HG03342 (cell line): ENCODE measurements at regions not wholly inside any gene's neighbourhood (a gene's known extent, or its start where the extent isn't known, plus 50 kb on each side); places are given as distances from the start of the nearest gene placed in this dataset.

Source experiments
- ATAC-seq: cut with Tn5 transposase; IDR thresholded peaks from one replicate; pipeline ENCODE4 v1.9.1; 2021; ENCODE audit warnings: mild to moderate bottlenecking, moderate library complexity; ENCODE audit not compliant: unreplicated experiment

- ATAC-seq, result no peak
These were observed 558.7 kb upstream of the SEMA6D start for GRCh38 chr15:47158573-47158972.

GRCh38 chr15:47177177-47177576 lies 540.1 kb upstream of the SEMA6D start:
- no peak for ATAC-seq

- no peak for ATAC-seq
These were observed 537.3 kb upstream of the SEMA6D start for GRCh38 chr15:47179988-47180387.

GRCh38 chr15:47182818-47183217 lies 534.5 kb upstream of the SEMA6D start:
- no peak for ATAC-seq

- ATAC-seq, result no peak
These were observed 533.0 kb upstream of the SEMA6D start for GRCh38 chr15:47184003-47184907.

GRCh38 chr15:47184908-47185801 lies 532.1 kb upstream of the SEMA6D start:
- no peak for ATAC-seq

DNA sequence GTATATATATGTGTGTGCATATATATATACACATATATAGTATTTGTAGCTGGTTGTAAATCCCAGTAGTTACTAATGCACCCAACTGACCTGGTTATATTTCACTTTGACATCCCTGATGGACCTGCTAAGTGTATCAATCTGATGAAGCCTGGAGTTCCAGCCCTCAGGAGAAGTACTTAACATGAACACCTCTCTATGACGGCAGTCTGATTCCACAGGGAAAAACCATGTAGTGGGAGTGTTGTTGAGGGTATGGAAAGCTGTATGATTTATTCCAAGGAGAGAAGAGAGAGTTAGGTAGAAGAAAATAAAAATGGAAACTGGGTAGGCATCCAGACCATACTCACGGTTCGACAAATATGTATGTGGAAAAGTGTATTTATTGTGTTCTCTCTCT lies 531.2 kb upstream of the SEMA6D start:
- ATAC-seq, result no peak

GRCh38 chr15:47188758-47189507 lies 528.4 kb upstream of the SEMA6D start:
- ATAC-seq, result no peak

- ATAC-seq, result no peak
These were observed 522.6 kb upstream of the SEMA6D start for GRCh38 chr15:47194718-47195117.

GRCh38 chr15:47196048-47196447 lies 521.3 kb upstream of the SEMA6D start:
- peak; percentile 97 for ATAC-seq

DNA sequence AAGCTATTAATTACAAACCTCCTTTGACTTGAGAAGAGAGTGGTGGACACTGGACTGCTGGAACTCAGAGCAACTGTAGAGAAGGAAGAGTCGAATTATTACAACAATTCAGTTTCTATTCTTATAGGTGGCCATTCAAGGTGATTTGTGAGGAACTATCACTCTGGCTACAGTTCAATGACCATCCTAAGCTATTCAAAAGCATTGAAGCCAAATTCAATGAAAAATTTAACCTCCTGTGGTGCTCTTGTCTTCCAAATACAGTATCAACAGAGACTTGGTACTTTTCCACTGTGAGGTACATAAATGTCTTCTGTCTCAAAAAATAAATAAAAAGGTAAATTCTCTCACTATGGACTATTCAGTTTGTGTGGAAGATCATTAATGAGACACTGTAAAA lies 513.3 kb upstream of the SEMA6D start:
- ATAC-seq, result no peak

DNA sequence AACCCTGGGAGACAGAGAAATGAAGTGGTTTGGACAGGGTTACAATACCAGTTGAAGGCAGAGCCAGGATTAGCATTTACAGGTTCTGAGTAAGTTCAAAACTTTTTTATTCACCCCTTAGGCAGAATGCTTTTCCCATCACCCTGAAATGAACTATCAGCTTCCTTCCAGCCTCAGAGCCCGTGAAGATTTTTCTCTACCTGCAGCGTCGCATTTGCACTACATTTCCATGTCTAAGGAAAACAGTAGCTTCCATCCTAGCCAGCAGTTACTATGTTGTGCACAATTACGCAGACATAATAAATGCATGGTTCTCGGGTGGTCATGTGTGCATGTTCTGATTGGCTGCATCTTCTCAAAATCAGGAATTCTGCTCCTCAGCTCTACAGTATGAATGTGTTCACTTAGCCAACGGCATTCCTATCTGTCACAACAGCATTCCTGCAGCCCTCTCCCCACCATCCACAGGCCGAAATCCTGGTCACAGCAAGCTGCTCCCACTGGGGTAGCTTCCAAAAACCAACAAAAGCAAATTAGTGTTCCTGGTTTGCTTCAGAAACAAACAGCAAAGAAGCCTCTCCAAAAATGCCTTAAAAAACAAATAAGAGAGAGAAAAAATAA lies 510.8 kb upstream of the SEMA6D start:
- no peak for ATAC-seq

DNA sequence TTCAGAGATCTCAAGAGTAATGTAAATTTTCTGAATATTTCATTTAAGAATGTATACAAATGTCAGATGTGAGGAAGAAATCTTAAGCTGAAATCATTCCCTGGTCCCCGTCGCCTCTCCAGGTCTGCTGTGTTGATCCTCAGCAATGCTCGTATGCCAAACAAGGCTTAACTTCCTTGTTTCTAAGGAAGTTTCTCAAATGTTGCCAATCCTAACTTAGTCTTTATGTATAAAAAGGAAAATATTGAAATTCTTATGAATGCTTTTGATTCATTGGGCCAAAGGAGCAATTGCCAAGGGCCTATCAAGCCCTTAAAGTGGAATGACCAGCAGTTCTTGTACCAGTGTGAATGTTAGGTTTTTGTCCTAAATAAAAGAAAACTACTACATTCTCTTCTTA lies 507.7 kb upstream of the SEMA6D start:
- no peak for ATAC-seq

- no peak for ATAC-seq
These were observed 504.9 kb upstream of the SEMA6D start for GRCh38 chr15:47212222-47213010.

- no peak for ATAC-seq
These were observed 503.4 kb upstream of the SEMA6D start for GRCh38 chr15:47213883-47214282.

- ATAC-seq, result no peak
These were observed 499.0 kb upstream of the SEMA6D start for GRCh38 chr15:47218295-47218694.

DNA sequence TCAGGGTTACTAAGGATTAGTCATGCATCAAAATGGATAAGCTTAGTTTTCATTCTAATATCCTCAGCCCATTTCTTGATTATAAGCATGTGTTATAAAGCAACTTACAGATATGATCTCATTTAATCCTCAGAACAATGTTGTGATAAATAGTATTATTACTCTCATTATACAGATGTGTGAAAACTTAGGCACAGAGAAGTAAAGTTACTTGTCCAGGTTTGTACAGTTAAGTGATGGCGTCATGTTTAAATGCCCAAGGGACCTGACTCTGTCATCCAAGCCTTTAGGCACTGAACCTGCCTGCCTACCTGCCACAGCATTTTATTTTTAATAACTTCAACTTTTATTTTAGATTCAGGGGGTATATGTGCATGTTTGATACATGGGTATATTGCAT lies 472.9 kb upstream of the SEMA6D start:
- no peak for ATAC-seq

GRCh38 chr15:47246317-47246716 lies 471.0 kb upstream of the SEMA6D start:
- no peak for ATAC-seq

- no peak for ATAC-seq
These were observed 458.8 kb upstream of the SEMA6D start for GRCh38 chr15:47258521-47258920.

GRCh38 chr15:47265686-47266085 lies 451.6 kb upstream of the SEMA6D start:
- no peak for ATAC-seq
